WI38 (cell line): ENCODE measurements at regions not wholly inside any gene's neighbourhood (a gene's known extent, or its start where the extent isn't known, plus 50 kb on each side); places are given as distances from the start of the nearest gene placed in this dataset.

ENCODE experiments used
- H3K4me3 ChIP-seq: 2 replicates; pipeline ENCODE4 v1.5.1; 2011; ENCODE audit warnings: low read depth, mild to moderate bottlenecking, control low read depth, low read length
- CTCF ChIP-seq: IDR thresholded peaks from 2 replicates; pipeline ENCODE4 v1.5.1; 2012; ENCODE audit warnings: low read depth, mild to moderate bottlenecking, control low read depth, low read length

- no peak overlapping the region for H3K4me3 ChIP-seq
- no peak for TF ChIP-seq CTCF
These were observed 128.6 kb downstream of the DLEU7 start for GRCh38 chr13:50714891-50715290.

GRCh38 chr13:50715402-50716146, 127.9 kb downstream of the DLEU7 start:
- no peak overlapping the region for H3K4me3 ChIP-seq
- no peak for TF ChIP-seq CTCF

- no peak overlapping the region for H3K4me3 ChIP-seq
- TF ChIP-seq CTCF: no peak
These were observed 122.4 kb downstream of the DLEU7 start for GRCh38 chr13:50720861-50721671.

- H3K4me3 ChIP-seq: no peak overlapping the region
- TF ChIP-seq CTCF: no peak
These were observed 121.9 kb downstream of the DLEU7 start for GRCh38 chr13:50721672-50721992.

GRCh38 chr13:50722440-50723125, 120.9 kb downstream of the DLEU7 start:
- no peak for TF ChIP-seq CTCF
- no peak overlapping the region for H3K4me3 ChIP-seq

GRCh38 chr13:50724438-50724837, 119.1 kb downstream of the DLEU7 start:
- TF ChIP-seq CTCF: no peak
- H3K4me3 ChIP-seq: no peak overlapping the region

- no peak overlapping the region for H3K4me3 ChIP-seq
- TF ChIP-seq CTCF: no peak
These were observed 118.6 kb downstream of the DLEU7 start for GRCh38 chr13:50724913-50725312.
